ENCODE measurements at regions not wholly inside any gene's neighbourhood (a gene's known extent, or its start where the extent isn't known, plus 50 kb on each side); places are given as distances from the start of the nearest gene placed in this dataset.

DNA sequence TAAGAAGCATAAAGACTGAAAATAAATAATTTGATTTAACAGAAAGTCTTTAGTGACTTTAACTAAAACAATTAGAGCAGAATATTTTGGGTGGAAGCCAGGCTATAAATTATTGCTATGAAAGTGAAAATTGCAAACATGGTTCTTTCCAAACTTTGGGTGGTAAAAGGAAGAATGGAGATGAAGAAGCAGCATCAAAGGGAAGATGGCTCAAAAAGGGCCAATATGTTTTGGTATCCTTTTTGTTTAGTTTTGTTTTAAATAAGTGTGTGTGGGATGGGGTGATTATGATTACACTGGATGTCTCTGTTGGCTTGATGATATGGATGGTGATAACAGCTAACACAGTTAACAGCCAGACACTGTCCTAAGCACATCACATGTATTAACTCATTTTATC is 153.7 kb downstream of the CYB561 start:
- TF ChIP-seq POLR2AphosphoS5 (IDR thresholded peaks at IDR 0.05; ENCODE audit: low read depth, low read length), result no peak
- TF ChIP-seq, protein P1, sequence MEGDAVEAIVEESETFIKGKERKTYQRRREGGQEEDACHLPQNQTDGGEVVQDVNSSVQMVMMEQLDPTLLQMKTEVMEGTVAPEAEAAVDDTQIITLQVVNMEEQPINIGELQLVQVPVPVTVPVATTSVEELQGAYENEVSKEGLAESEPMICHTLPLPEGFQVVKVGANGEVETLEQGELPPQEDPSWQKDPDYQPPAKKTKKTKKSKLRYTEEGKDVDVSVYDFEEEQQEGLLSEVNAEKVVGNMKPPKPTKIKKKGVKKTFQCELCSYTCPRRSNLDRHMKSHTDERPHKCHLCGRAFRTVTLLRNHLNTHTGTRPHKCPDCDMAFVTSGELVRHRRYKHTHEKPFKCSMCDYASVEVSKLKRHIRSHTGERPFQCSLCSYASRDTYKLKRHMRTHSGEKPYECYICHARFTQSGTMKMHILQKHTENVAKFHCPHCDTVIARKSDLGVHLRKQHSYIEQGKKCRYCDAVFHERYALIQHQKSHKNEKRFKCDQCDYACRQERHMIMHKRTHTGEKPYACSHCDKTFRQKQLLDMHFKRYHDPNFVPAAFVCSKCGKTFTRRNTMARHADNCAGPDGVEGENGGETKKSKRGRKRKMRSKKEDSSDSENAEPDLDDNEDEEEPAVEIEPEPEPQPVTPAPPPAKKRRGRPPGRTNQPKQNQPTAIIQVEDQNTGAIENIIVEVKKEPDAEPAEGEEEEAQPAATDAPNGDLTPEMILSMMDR (IDR thresholded peaks at IDR 0.05), result no peak
